ENCODE measurements at regions not wholly inside any gene's neighbourhood (a gene's known extent, or its start where the extent isn't known, plus 50 kb on each side); places are given as distances from the start of the nearest gene placed in this dataset.

DNA sequence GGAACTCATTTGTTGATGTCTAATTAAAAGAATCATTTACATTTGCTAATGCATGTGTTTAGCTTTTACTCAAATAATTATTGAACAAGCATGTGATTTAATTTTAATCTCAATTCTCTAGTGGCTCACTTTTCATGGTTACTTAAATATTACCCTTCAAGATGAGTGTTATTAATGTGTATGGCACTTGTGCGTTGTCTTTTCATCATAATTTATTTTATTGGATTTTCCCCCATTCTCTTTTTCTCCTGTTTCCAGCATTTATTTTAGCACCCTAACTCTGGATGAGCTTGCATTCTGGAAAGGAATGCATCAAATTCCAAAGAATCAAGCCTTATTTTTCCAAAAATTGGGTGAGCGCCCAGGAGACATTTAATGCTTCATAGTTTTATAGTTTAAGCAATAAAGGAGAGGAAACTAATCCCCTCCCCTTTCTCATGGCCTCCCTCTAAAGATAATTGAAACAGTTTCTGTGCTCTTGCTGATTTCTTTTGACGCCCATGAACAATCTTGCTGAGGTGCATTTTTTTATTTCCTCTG lies 191.1 kb upstream of the FAT4 start:
- TF ChIP-seq, protein P1, sequence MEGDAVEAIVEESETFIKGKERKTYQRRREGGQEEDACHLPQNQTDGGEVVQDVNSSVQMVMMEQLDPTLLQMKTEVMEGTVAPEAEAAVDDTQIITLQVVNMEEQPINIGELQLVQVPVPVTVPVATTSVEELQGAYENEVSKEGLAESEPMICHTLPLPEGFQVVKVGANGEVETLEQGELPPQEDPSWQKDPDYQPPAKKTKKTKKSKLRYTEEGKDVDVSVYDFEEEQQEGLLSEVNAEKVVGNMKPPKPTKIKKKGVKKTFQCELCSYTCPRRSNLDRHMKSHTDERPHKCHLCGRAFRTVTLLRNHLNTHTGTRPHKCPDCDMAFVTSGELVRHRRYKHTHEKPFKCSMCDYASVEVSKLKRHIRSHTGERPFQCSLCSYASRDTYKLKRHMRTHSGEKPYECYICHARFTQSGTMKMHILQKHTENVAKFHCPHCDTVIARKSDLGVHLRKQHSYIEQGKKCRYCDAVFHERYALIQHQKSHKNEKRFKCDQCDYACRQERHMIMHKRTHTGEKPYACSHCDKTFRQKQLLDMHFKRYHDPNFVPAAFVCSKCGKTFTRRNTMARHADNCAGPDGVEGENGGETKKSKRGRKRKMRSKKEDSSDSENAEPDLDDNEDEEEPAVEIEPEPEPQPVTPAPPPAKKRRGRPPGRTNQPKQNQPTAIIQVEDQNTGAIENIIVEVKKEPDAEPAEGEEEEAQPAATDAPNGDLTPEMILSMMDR (conservative IDR thresholded peaks at IDR 0.05), result no peak
- no peak for TF ChIP-seq ZFX (IDR thresholded peaks at IDR 0.05)
